Thyroid gland (tissue), 4 donors: ENCODE measurements at regions not wholly inside any gene's neighbourhood (a gene's known extent, or its start where the extent isn't known, plus 50 kb on each side); places are given as distances from the start of the nearest gene placed in this dataset.
A peak's percentile ranks its signal among the peaks of the same experiment; 100 is the strongest.
"Not testable (repeated sequence)": the region's sequence is repeated elsewhere in the genome, so short reads cannot be mapped to it uniquely, and the experiment has no call there.

Source experiments
- DNase-seq, 2 donors: peaks; one replicate each; pipeline ENCODE4 v3.0.0-alpha.2; 2019
- H3K27ac ChIP-seq, 3 donors: fragments of 200-600 bp; sonication (generic); 1 replicate in 2 of 3; 2 replicates in 1 of 3; pipeline ENCODE4 v1.5.1; 2016 to 2019; ENCODE audit warnings: mild to moderate bottlenecking in 1 of 3, moderate library complexity in 1 of 3
- H3K27me3 ChIP-seq: fragments of 200-600 bp; sonication (generic); one replicate; pipeline ENCODE4 v1.5.1; 2019
- H3K36me3 ChIP-seq, 2 donors: fragments of 200-600 bp; sonication (generic); one replicate each; pipeline ENCODE4 v1.5.1; 2016 to 2019
- H3K4me1 ChIP-seq, 2 donors: fragments of 200-600 bp; sonication (generic); one replicate each; pipeline ENCODE4 v1.5.1; 2017 to 2019
- H3K4me3 ChIP-seq, 3 donors: fragments of 200-600 bp; sonication (generic); replicated peaks in 1 of 3; 1 replicate in 2 of 3; 2 replicates in 1 of 3; pipeline ENCODE4 v1.5.1; 2016; ENCODE audit warnings: mild to moderate bottlenecking in 1 of 3
- H3K9me3 ChIP-seq: fragments of 200-600 bp; sonication (generic); one replicate; pipeline ENCODE4 v1.5.1; 2017
- POLR2A ChIP-seq, 2 donors: fragments of 450-650 bp; IDR thresholded peaks; one replicate each; pipeline ENCODE4 v1.6.1; 2017; ENCODE audit warnings: antibody characterized with exemption in 2 of 2, mild to moderate bottlenecking in 2 of 2, moderate library complexity in 1 of 2
- WGBS, 2 donors: methylation state at CpG; one replicate each; pipeline ENCODE4 v1.1.5; 2017; 5-methylcytosine and 5-hydroxymethylcytosine counted together
- intact Hi-C: fragments of 100-400 bp; cut with DNase I; formaldehyde crosslinking; loops from one replicate; pipeline ENCODE4 v1.15.1; 2023
- TF ChIP-seq, protein P1 (sequence below), 6 experiments: fragments of 200-600 bp in 3 of 6; fragments of 450-650 bp in 3 of 6; sonication (generic) in 3 of 6; IDR thresholded peaks; one replicate each; pipeline ENCODE4 v1.5.1; 2016 to 2019; ENCODE audit warnings: antibody characterized with exemption in 6 of 6, mild to moderate bottlenecking in 2 of 6, inconsistent platforms in 1 of 6, moderate library complexity in 1 of 6

DNA sequence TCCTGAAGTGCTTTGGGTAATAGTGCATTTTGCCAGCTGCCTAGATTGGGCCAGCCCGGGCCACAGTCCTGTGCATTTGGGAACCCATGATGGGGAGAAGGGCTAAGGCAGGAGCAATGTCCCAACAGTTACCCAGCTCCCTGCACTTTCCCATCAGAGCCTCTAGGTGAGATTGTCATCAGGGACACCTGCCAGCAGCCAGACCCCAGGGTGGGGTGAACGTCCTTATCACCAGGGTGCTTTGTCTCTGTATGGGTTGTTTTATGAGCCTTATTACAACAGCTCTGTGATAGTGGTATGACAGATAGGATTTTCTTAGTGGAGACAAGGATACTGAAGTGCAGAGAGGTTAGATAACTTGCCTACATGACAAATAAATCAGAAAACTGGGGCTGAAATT is 365.7 kb downstream of the OSTF1 start:
- intact Hi-C loops: no loop called here
- Histone ChIP-seq H3K9me3 (no peaks in the 10 kb centered on the region), H3K4me3 (no peak overlapping the region), H3K36me3 (no peaks in the 10 kb centered on the region), H3K4me1 (peaks cover 37 to 38% of the 10 kb centered on the region in 2 donors), H3K27me3 (no peaks in the 10 kb centered on the region), H3K27ac (no peak overlapping the region)
- no peak for TF ChIP-seq POLR2A (IDR thresholded peaks at IDR 0.05)
- TF ChIP-seq, protein P1, sequence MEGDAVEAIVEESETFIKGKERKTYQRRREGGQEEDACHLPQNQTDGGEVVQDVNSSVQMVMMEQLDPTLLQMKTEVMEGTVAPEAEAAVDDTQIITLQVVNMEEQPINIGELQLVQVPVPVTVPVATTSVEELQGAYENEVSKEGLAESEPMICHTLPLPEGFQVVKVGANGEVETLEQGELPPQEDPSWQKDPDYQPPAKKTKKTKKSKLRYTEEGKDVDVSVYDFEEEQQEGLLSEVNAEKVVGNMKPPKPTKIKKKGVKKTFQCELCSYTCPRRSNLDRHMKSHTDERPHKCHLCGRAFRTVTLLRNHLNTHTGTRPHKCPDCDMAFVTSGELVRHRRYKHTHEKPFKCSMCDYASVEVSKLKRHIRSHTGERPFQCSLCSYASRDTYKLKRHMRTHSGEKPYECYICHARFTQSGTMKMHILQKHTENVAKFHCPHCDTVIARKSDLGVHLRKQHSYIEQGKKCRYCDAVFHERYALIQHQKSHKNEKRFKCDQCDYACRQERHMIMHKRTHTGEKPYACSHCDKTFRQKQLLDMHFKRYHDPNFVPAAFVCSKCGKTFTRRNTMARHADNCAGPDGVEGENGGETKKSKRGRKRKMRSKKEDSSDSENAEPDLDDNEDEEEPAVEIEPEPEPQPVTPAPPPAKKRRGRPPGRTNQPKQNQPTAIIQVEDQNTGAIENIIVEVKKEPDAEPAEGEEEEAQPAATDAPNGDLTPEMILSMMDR (IDR thresholded peaks at IDR 0.05): no peak
- DNase-seq: no peak
- 79 to 95% methylated on average over 2 of the region's 2 CpGs for WGBS, 2 donors

GRCh38 chr9:75454891-75455290 is 366.6 kb downstream of the OSTF1 start:
- no peak overlapping the region for H3K27ac ChIP-seq

DNA sequence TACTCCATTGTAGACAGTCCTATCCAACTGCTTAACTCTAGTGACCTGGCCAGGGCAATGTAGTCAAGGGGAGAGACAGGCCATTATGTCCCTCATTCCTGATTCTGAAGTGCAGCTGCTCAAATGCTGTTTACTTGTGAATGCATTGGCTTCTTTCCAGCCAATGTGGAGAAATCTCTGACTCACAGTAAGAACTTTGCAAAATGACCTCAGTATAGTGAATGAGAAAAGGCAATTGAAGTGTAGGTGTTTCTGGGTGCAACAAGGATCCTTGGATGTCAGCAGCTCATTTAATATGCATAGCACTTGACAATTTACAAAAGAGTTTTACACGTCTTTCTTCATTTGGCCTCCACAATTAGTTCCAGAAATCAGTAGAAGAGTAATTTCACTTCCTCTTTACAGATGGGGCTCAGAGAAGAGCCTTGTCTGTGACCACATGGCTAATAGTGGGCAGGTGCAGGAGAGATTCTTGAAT is 367.2 kb downstream of the OSTF1 start:
- DNase-seq: peak; percentile 29 to 47
- intact Hi-C loops: no loop called here
- no peaks in the 10 kb centered on the region for H3K27me3 ChIP-seq
- WGBS, 2 donors: 70 to 72% methylated on average over 1 of the region's 1 CpG
- no peak overlapping the region for H3K4me3 ChIP-seq
- TF ChIP-seq, protein P1 (IDR thresholded peaks at IDR 0.05): no peak
- no peak for TF ChIP-seq POLR2A (IDR thresholded peaks at IDR 0.05)
- no peaks in the 10 kb centered on the region for H3K36me3 ChIP-seq
- H3K27ac ChIP-seq: no peak overlapping the region
- peaks cover 27 to 30% of the 10 kb centered on the region in 2 donors for H3K4me1 ChIP-seq
- no peaks in the 10 kb centered on the region for H3K9me3 ChIP-seq

More at GRCh38 chr9:75454891-75455290, 366.6 kb downstream of the OSTF1 start:
- Histone ChIP-seq H3K4me3 (no peak overlapping the region), H3K4me1 (peaks cover 31 to 32% of the 10 kb centered on the region in 2 donors), H3K36me3 (no peaks in the 10 kb centered on the region), H3K9me3 (no peaks in the 10 kb centered on the region), H3K27me3 (no peaks in the 10 kb centered on the region)
- intact Hi-C loops: no loop called here
- no peak for DNase-seq
- 93 to 94% methylated on average over 2 of the region's 2 CpGs for WGBS, 2 donors
- TF ChIP-seq, protein P1 (IDR thresholded peaks at IDR 0.05): no peak
- no peak for TF ChIP-seq POLR2A (IDR thresholded peaks at IDR 0.05)

- intact Hi-C loops: no loop called here
- no peak for TF ChIP-seq POLR2A (IDR thresholded peaks at IDR 0.05)
- TF ChIP-seq, protein P1 (IDR thresholded peaks at IDR 0.05): no peak
- no peak for DNase-seq
Measured at GRCh38 chr9:75456698-75457097, 368.4 kb downstream of the OSTF1 start.

DNA sequence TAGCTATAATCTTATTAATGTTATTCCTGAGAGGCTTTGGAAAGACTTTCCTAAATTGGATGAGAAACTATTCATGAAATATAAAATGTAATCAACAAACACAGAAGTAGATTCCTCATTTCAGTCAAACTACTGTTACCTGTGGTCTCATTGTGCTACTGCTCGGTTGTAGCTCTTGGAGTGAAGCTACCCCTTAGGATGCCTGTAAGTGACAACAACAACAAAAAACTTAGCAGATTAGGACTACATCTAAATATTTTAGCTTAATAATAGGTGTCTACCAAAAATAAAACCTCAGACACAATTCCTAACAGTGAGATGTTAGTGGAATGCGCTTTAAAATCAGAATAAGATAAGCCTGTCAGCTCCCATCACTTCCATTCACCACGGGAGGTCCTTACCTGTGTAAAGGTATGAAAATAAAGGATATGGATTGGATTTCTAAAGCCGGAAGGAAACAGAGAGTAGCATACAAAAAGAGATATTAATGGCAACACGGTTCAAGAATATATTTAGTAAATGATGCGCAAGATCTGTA is 369.2 kb downstream of the OSTF1 start:
- Histone ChIP-seq H3K4me3 (no peak overlapping the region), H3K4me1 (peaks cover 16 to 19% of the 10 kb centered on the region in 2 donors), H3K9me3 (no peaks in the 10 kb centered on the region), H3K36me3 (no peaks in the 10 kb centered on the region), H3K27me3 (no peaks in the 10 kb centered on the region), H3K27ac (no peak overlapping the region)
- TF ChIP-seq, protein P1 (IDR thresholded peaks at IDR 0.05): no peak
- TF ChIP-seq POLR2A (IDR thresholded peaks at IDR 0.05): no peak
- no peak for DNase-seq
- intact Hi-C loops: no loop called here
- WGBS, 2 donors: 87% methylated on average over 6 of the region's 6 CpGs

More at GRCh38 chr9:75456698-75457097, 368.4 kb downstream of the OSTF1 start:
- no peaks in the 10 kb centered on the region for H3K9me3 ChIP-seq
- H3K27me3 ChIP-seq: no peaks in the 10 kb centered on the region
- H3K36me3 ChIP-seq: no peaks in the 10 kb centered on the region
- peaks cover 21 to 28% of the 10 kb centered on the region in 2 donors for H3K4me1 ChIP-seq
- H3K4me3 ChIP-seq: no peak overlapping the region
- H3K27ac ChIP-seq: no peak overlapping the region

- H3K4me1 ChIP-seq: peaks cover 16 to 17% of the 10 kb centered on the region in 2 donors
- H3K9me3 ChIP-seq, H3K4me3 ChIP-seq, H3K36me3 ChIP-seq, H3K27ac ChIP-seq, intact Hi-C loops, H3K27me3 ChIP-seq, DNase-seq: not testable (repeated sequence)
- WGBS, 2 donors: 82 to 85% methylated on average over 4 of the region's 4 CpGs
Measured at GRCh38 chr9:75459311-75459710, 371.0 kb downstream of the OSTF1 start.
